Heart right ventricle (tissue), 16 donors: ENCODE measurements at regions not wholly inside any gene's neighbourhood (a gene's known extent, or its start where the extent isn't known, plus 50 kb on each side); places are given as distances from the start of the nearest gene placed in this dataset.
"Not testable (repeated sequence)": the region's sequence is repeated elsewhere in the genome, so short reads cannot be mapped to it uniquely, and the experiment has no call there.

Experiments
- ATAC-seq, 8 donors: fragments of 200-7000 bp; cut with Tn5 transposase; one replicate each; pipeline ENCODE4 v1.9.1; 2020; ENCODE audit warnings: mild to moderate bottlenecking in 8 of 8, moderate library complexity in 8 of 8, moderate number of reproducible peaks in 1 of 8
- DNase-seq, 2 donors: peaks; one replicate each; pipeline ENCODE4 v3.0.0-alpha.2; 2020
- H3K27ac ChIP-seq, 10 donors: fragments of 200-600 bp; sonication (generic) in 2 of 10; one replicate each; pipeline versions ENCODE4 v1.5.0 to v1.8.0; 2020 to 2022; ENCODE audit warnings: mild to moderate bottlenecking in 3 of 10
- H3K27me3 ChIP-seq, 7 donors: fragments of 200-600 bp; one replicate each; pipeline ENCODE4 v1.8.0; 2021 to 2022; ENCODE audit warnings: mild to moderate bottlenecking in 2 of 7
- H3K36me3 ChIP-seq, 9 donors: fragments of 200-600 bp; sonication (generic) in 1 of 9; one replicate each; pipeline versions ENCODE4 v1.5.0 to v1.8.0; 2020 to 2022; ENCODE audit warnings: mild to moderate bottlenecking in 2 of 9
- H3K4me1 ChIP-seq, 9 donors: fragments of 200-600 bp; sonication (generic) in 1 of 9; one replicate each; pipeline versions ENCODE4 v1.5.0 to v1.8.0; 2020 to 2022; ENCODE audit warnings: mild to moderate bottlenecking in 4 of 9
- H3K4me3 ChIP-seq, 10 donors: fragments of 200-600 bp; sonication (generic) in 2 of 10; one replicate each; pipeline versions ENCODE4 v1.5.0 to v1.8.0; 2020 to 2022; ENCODE audit warnings: mild to moderate bottlenecking in 7 of 10, moderate library complexity in 2 of 10
- H3K9me3 ChIP-seq, 11 donors: fragments of 200-600 bp in 10 of 11; sonication (generic) in 2 of 11; one replicate each; pipeline versions ENCODE4 v1.5.0 to v1.8.0; 2013 to 2022; ENCODE audit warnings: mild to moderate bottlenecking in 2 of 11, control low read depth in 1 of 11, moderate library complexity in 1 of 11
- WGBS, 2 donors: extraction: QIAGEN DNeasy Blood & Tissue Kit; methylation state at CpG; one replicate each; pipeline ENCODE4 v1.1.7; 2013; ENCODE audit warnings: inconsistent platforms in 1 of 2; 5-methylcytosine and 5-hydroxymethylcytosine counted together
- intact Hi-C, 10 donors: fragments of 100-400 bp; cut with DNase I; formaldehyde crosslinking; loops; one replicate each; pipeline versions ENCODE4 v1.11.1 to v1.14.2; 2022
- TF ChIP-seq, protein P1 (sequence below), 9 donors: fragments of 200-600 bp; sonication (generic) in 2 of 9; IDR thresholded peaks; one replicate each; pipeline versions ENCODE4 v1.5.0 to v1.8.0; 2021 to 2022; ENCODE audit warnings: antibody characterized with exemption in 9 of 9, mild to moderate bottlenecking in 5 of 9, moderate library complexity in 1 of 9
- donor health status: Arrhythmogenic right ventricular cardiomyopathy.
- donor health status: ischemic (EF 13 %, LVEDD 7.1; RV severe dilation, severe dysfunction).
- donor health status: healthy with polysubstance abuse.
- donor health status: DM: no; HTN: yes; CAD: no.
- donor health status: DM: no; HTN: no; CAD: no.
- donor health status: ischemic (EF 25% LVEDD 6.9; RV normal size, moderate dysfunction).
- donor health status: ischemic (EF 25% LVEDD 5.7; RV mildly dilated, moderate dysfunction).
- donor health status: healthy.
- donor health status: DM: yes; HTN: yes; CAD: no.
- donor health status: Ischemic cardiomyopathy.
- donor health status: ischemic (EF 35%, LVEDD 5.7; RV mildly dilated, moderate dysfunction).
- donor health status: nonischemic (EF 11% LVEDD 7.7; RV severe dilation, severe dysfunction).
- donor health status: DM: yes; HTN: yes; CAD: no.
- donor health status: PGD.
- donor health status: ischemic (EF 29% LVEDD 5.4; RV normal size, mild dysfunction).
- donor health status: nonischemic (EF 23%, LVEDD 6.1; RV moderate dilation, normal function).

DNA sequence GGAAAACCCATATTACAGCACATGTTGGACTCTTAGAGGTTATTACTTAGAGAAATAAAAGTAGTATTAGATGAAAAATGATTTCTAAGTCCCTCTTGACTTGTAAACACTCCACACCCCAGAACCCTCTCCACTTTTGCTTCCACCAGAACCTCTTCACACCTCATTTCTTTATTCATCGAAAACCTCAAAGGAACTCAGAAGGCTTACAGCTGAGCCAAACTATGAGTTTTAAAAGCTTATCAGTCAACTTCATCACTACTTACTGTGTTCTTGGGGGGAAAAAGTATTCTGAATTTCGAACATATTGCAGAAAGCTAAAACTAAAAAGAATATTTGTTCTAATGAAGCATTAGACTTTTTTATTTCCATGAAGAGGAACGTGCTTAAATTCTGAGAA, 547.8 kb upstream of the STEAP1 start:
- no peak for ATAC-seq
- Histone ChIP-seq H3K27me3 (no peaks in the 10 kb centered on the region), H3K36me3 (no peaks in the 10 kb centered on the region), H3K9me3 (peaks cover 0 to 22% (median 0%) of the 10 kb centered on the region in 11 donors), H3K27ac (no peak overlapping the region), H3K4me1 (no peaks in the 10 kb centered on the region), H3K4me3 (no peak overlapping the region)
- 59 to 60% methylated on average over 3 of the region's 3 CpGs for WGBS, 2 donors
- no peak for DNase-seq
- TF ChIP-seq, protein P1, sequence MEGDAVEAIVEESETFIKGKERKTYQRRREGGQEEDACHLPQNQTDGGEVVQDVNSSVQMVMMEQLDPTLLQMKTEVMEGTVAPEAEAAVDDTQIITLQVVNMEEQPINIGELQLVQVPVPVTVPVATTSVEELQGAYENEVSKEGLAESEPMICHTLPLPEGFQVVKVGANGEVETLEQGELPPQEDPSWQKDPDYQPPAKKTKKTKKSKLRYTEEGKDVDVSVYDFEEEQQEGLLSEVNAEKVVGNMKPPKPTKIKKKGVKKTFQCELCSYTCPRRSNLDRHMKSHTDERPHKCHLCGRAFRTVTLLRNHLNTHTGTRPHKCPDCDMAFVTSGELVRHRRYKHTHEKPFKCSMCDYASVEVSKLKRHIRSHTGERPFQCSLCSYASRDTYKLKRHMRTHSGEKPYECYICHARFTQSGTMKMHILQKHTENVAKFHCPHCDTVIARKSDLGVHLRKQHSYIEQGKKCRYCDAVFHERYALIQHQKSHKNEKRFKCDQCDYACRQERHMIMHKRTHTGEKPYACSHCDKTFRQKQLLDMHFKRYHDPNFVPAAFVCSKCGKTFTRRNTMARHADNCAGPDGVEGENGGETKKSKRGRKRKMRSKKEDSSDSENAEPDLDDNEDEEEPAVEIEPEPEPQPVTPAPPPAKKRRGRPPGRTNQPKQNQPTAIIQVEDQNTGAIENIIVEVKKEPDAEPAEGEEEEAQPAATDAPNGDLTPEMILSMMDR (IDR thresholded peaks at IDR 0.05): no peak
- intact Hi-C loops: no loop called here

DNA sequence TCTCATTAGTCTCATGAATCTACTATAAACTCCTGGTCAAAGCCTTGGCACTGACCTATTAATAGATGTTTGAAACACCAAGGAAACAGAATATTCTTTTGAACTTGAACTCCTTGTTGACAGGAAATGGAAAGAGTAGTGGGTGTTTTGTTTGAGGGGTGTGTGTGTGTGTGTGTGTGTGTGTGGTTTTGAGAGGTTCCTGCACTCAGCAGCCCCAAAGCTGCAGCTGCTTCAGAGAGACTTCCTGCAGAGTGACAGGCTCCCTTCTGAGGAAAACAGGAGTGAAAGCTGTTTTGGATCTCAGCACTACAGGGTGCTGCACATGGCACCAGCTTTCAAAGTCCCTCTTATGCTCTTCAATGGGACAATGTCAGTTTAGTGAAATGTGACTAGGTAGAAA, 546.5 kb upstream of the STEAP1 start:
- Histone ChIP-seq H3K9me3 (peaks cover 0 to 12% (median 0%) of the 10 kb centered on the region in 11 donors), H3K27ac (no peak overlapping the region), H3K36me3 (no peaks in the 10 kb centered on the region), H3K4me1 (no peaks in the 10 kb centered on the region), H3K4me3 (no peak overlapping the region), H3K27me3 (no peaks in the 10 kb centered on the region)
- intact Hi-C loops: no loop called here
- no peak for ATAC-seq
- TF ChIP-seq, protein P1 (IDR thresholded peaks at IDR 0.05): no peak
- DNase-seq: no peak

DNA sequence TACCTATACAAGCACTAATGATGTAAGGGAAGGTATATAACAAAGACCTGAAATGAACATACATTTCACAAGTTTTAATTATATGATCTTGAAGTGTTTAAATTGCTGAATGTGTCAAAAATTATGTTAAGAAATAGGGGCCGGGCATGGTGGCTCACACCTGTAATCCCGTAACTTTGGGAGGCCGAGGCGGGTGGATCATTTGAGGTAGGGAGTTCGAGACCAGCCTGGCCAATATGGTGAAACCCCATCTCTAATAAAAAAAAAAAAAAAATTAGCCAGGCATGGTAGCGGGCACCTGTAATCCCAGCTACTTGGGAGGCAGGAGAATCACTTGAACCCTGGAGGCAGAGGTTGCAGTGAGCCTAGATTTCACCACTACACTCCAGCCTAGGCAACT, 537.4 kb upstream of the STEAP1 start:
- ATAC-seq, H3K27ac ChIP-seq, intact Hi-C loops, H3K4me3 ChIP-seq, DNase-seq, H3K36me3 ChIP-seq, H3K4me1 ChIP-seq, H3K9me3 ChIP-seq, H3K27me3 ChIP-seq: not testable (repeated sequence)
- 87 to 94% methylated on average over 6 of the region's 6 CpGs for WGBS, 2 donors

DNA sequence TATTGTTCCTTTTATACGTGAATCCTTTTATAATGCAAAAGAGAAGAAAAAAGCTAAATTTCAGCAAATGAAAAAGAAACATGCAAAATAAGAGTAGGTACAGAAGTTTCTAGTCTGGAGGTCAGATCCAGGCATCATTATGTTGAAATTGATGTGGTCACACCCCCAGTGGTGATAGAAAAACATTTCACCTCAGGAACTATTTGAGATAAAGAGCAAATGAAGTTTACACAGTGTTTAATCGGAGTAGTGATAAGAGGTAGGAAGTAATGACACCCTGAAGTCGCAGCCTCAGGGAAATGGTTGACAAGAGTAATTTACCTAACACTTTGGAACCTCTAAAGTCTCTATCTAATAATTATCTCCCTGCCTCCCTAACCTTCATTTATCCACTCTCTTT, 536.0 kb upstream of the STEAP1 start:
- TF ChIP-seq, protein P1 (IDR thresholded peaks at IDR 0.05): no peak
- H3K9me3 ChIP-seq: no peaks in the 10 kb centered on the region
- H3K27ac ChIP-seq: no peak overlapping the region
- no peaks in the 10 kb centered on the region for H3K27me3 ChIP-seq
- ATAC-seq: no peak
- intact Hi-C loops: no loop called here
- H3K36me3 ChIP-seq: no peaks in the 10 kb centered on the region
- H3K4me3 ChIP-seq: no peak overlapping the region
- no peak for DNase-seq
- H3K4me1 ChIP-seq: peaks cover 0 to 4% (median 0%) of the 10 kb centered on the region in 9 donors
- WGBS, 2 donors: 28% methylated on average over 3 of the region's 3 CpGs

DNA sequence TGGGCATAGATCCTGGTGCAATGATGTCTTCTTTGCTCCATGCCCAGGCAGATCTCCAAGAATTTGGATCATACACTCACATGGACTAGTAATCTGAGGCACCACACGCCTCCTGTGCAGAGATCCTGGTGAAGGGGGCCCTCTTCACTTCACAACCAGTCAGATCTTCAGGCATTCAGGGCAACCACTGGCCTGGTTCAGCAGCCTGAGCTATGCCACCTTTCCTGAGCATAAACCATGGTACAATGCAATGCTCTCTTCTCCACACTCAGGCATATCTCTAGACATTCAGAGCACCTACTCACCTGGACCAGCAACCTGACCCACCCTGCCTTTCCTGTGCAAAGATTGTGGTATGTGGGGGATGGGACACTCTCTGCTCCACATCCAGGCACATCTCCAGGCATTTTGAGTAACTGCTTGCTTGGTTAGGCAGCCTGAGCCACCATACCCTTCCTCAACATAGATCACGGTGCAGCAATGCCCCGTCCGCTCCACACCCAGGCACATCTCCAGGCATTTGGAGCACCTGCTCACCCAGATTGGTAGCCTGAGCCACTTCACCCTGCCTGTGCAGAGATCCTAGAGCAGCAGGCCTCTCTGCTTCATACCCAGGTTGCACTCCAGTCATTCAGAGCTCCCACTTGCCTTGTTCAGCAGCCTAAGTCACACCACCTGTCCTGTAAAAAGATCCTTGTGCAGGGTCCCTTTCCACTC, 532.2 kb upstream of the STEAP1 start:
- H3K4me3 ChIP-seq: no peak overlapping the region
- H3K9me3 ChIP-seq: no peaks in the 10 kb centered on the region
- intact Hi-C loops: loop anchor here in 3 of 10 donors (5.0 to 10.0 kb wide), 4 partner anchors 827 to 1377 kb away; partner anchors contain the start of gene TEX47 (in 1 of the 3)
- no peaks in the 10 kb centered on the region for H3K27me3 ChIP-seq
- peaks cover 0 to 4% (median 0%) of the 10 kb centered on the region in 9 donors for H3K4me1 ChIP-seq
- WGBS, 2 donors: 80 to 88% methylated on average over 4 of the region's 4 CpGs
- H3K36me3 ChIP-seq: no peaks in the 10 kb centered on the region
- TF ChIP-seq, protein P1 (IDR thresholded peaks at IDR 0.05): no peak
- DNase-seq (no peak), ATAC-seq (no peak)
- no peak overlapping the region for H3K27ac ChIP-seq
